Stimulated activated CD4-positive, alpha-beta T cell treated with anti-CD3 and anti-CD28 coated beads, Interleukin-4, amount 100 ng/mL, for 24 hours (primary cell): ENCODE measurements at regions not wholly inside any gene's neighbourhood (a gene's known extent, or its start where the extent isn't known, plus 50 kb on each side); places are given as distances from the start of the nearest gene placed in this dataset.
"Not testable (repeated sequence)": the region's sequence is repeated elsewhere in the genome, so short reads cannot be mapped to it uniquely, and the experiment has no call there.

Experiments
- DNase-seq: peaks from one replicate; pipeline ENCODE4 v3.0.0-alpha.2; 2020

GRCh38 chr10:106280896-106281460 lies 883.5 kb downstream of the SORCS1 start:
- DNase-seq: no peak

- no peak for DNase-seq
These were observed 886.1 kb downstream of the SORCS1 start for GRCh38 chr10:106278383-106278782.

GRCh38 chr10:106271237-106271636 lies 893.3 kb downstream of the SORCS1 start:
- no peak for DNase-seq

- no peak for DNase-seq
These were observed 896.5 kb downstream of the SORCS1 start for GRCh38 chr10:106268000-106268399.

GRCh38 chr10:106267591-106267990 lies 896.9 kb downstream of the SORCS1 start:
- no peak for DNase-seq

GRCh38 chr10:106257432-106257831 lies 907.1 kb downstream of the SORCS1 start:
- DNase-seq: not testable (repeated sequence)

- no peak for DNase-seq
These were observed 909.3 kb downstream of the SORCS1 start for GRCh38 chr10:106255111-106255678.

GRCh38 chr10:106254071-106254470 lies 910.4 kb downstream of the SORCS1 start:
- DNase-seq: no peak

- no peak for DNase-seq
These were observed 912.0 kb downstream of the SORCS1 start for GRCh38 chr10:106252541-106252940.

GRCh38 chr10:106251573-106251972 lies 912.9 kb downstream of the SORCS1 start:
- no peak for DNase-seq

- no peak for DNase-seq
These were observed 922.2 kb downstream of the SORCS1 start for GRCh38 chr10:106242301-106242700.

GRCh38 chr10:106226828-106227227 lies 937.7 kb downstream of the SORCS1 start:
- no peak for DNase-seq

GRCh38 chr10:106226142-106226541 lies 938.4 kb downstream of the SORCS1 start:
- DNase-seq: no peak

GRCh38 chr10:106224676-106225075 lies 939.8 kb downstream of the SORCS1 start:
- no peak for DNase-seq

GRCh38 chr10:106217627-106218026 lies 946.9 kb downstream of the SORCS1 start:
- no peak for DNase-seq

- DNase-seq: no peak
These were observed 948.4 kb downstream of the SORCS1 start for GRCh38 chr10:106216085-106216484.

- DNase-seq: no peak
These were observed 950.3 kb downstream of the SORCS1 start for GRCh38 chr10:106214243-106214642.

GRCh38 chr10:106213493-106213892 lies 951.0 kb downstream of the SORCS1 start:
- no peak for DNase-seq

GRCh38 chr10:106198275-106198674 lies 966.2 kb downstream of the SORCS1 start:
- no peak for DNase-seq

GRCh38 chr10:106189292-106189691 lies 975.2 kb downstream of the SORCS1 start:
- peak; percentile 6 for DNase-seq

GRCh38 chr10:106185951-106186350 lies 978.6 kb downstream of the SORCS1 start:
- DNase-seq: no peak

GRCh38 chr10:106183041-106183440 lies 981.5 kb downstream of the SORCS1 start:
- no peak for DNase-seq

- no peak for DNase-seq
These were observed 982.0 kb downstream of the SORCS1 start for GRCh38 chr10:106182542-106182941.

GRCh38 chr10:106181501-106181900 lies 983.0 kb downstream of the SORCS1 start:
- DNase-seq: no peak

- no peak for DNase-seq
These were observed 985.1 kb downstream of the SORCS1 start for GRCh38 chr10:106179430-106179829.
